ENCODE measurements at regions not wholly inside any gene's neighbourhood (a gene's known extent, or its start where the extent isn't known, plus 50 kb on each side); places are given as distances from the start of the nearest gene placed in this dataset.

DNA sequence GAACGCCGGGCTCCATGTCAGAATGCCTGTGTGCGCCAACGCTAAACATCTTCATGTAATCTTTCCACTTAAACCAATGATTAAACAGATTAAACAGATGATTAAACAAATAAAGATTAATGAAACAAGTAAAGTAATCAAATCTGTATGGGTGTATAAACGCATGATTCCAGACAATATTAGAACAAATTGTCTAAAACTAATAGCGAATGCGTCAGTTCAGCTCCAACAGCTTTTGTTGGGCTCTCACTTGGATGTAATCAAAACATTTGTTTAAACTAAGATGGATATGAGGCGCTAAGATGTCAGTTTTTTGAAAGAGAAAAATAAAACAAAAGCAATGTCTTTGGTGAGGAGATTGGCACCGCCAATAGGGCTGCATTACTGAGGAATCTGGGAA lies 299.1 kb upstream of the TLE3 start:
- in situ Hi-C loops (cut with HindIII; ENCODE audit: low sequenced_read_pairs): no loop called here
- TF ChIP-seq, protein P1, sequence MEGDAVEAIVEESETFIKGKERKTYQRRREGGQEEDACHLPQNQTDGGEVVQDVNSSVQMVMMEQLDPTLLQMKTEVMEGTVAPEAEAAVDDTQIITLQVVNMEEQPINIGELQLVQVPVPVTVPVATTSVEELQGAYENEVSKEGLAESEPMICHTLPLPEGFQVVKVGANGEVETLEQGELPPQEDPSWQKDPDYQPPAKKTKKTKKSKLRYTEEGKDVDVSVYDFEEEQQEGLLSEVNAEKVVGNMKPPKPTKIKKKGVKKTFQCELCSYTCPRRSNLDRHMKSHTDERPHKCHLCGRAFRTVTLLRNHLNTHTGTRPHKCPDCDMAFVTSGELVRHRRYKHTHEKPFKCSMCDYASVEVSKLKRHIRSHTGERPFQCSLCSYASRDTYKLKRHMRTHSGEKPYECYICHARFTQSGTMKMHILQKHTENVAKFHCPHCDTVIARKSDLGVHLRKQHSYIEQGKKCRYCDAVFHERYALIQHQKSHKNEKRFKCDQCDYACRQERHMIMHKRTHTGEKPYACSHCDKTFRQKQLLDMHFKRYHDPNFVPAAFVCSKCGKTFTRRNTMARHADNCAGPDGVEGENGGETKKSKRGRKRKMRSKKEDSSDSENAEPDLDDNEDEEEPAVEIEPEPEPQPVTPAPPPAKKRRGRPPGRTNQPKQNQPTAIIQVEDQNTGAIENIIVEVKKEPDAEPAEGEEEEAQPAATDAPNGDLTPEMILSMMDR (IDR thresholded peaks at IDR 0.05; ENCODE audit: low read depth, low read length): no peak
- H3K4me3 ChIP-seq (ENCODE audit: low read depth, low read length): no peak overlapping the region
- no peak for DNase-seq (ENCODE audit: low read depth, low spot score)

DNA sequence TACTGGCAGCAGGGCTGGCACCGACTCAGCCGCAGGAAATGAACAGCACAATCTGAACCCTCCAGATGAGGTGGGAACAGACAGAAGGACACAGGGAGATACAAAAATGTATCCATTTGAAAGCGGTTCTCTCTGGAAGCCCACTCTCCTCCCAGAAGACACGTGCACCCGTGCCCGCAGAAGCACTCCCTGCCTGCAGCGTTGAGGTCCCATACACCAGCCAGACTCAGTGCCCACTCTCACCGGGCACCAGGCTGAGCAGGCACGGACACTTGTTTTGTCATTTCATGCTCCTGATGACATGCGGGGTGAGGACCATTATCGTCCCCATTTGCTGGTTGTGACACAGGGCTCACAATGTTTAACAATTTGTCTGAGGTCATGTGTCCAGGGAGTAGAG lies 297.4 kb upstream of the TLE3 start:
- DNase-seq (ENCODE audit: low read depth, low spot score): no peak
- TF ChIP-seq, protein P1 (IDR thresholded peaks at IDR 0.05; ENCODE audit: low read depth, low read length): no peak
- H3K4me3 ChIP-seq (ENCODE audit: low read depth, low read length): no peak overlapping the region
- in situ Hi-C loops (cut with HindIII; ENCODE audit: low sequenced_read_pairs): no loop called here

DNA sequence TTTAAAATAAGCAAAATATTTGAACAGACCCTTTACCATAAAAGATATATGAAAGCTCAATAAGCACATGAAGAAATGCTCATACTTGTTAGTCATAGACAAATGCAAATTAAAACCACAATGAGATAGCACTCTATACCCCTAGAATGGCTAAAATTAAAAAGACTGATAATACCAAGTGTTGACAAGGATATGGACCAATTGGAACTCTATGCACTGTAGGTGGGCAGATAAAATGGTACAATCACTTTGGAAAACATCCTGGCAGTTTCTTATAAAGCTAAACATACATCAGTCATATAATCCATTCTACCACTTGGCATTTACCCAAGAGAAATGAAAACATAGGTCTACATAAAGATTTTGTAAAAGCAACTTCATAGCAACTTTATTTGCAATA lies 293.0 kb upstream of the TLE3 start:
- DNase-seq (ENCODE audit: low read depth, low spot score): no peak
- no peak overlapping the region for H3K4me3 ChIP-seq (ENCODE audit: low read depth, low read length)
- in situ Hi-C loops (cut with HindIII; ENCODE audit: low sequenced_read_pairs): no loop called here
- TF ChIP-seq, protein P1 (IDR thresholded peaks at IDR 0.05; ENCODE audit: low read depth, low read length): no peak

DNA sequence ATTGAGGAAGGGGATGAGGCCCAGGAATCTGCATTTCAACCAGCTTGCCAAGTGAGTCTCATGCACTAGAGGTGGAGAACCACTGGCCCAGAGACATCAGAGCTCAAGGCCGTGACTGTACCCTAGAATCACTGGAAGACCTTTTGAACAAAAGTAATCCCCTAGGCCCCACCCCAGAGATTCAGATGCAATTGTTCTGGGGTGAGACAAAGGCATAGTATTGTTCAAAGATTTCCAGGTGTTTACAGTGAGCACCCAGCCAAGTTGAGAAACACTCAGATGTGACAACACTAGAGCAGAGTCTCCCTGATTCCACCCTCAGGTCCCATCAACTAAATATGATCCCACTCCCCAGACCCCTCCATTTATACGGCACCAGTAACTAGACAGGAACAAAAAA lies 290.3 kb upstream of the TLE3 start:
- in situ Hi-C loops (cut with HindIII; ENCODE audit: low sequenced_read_pairs): no loop called here
- TF ChIP-seq, protein P1 (IDR thresholded peaks at IDR 0.05; ENCODE audit: low read depth, low read length): no peak
- no peak overlapping the region for H3K4me3 ChIP-seq (ENCODE audit: low read depth, low read length)
- DNase-seq (ENCODE audit: low read depth, low spot score): no peak

DNA sequence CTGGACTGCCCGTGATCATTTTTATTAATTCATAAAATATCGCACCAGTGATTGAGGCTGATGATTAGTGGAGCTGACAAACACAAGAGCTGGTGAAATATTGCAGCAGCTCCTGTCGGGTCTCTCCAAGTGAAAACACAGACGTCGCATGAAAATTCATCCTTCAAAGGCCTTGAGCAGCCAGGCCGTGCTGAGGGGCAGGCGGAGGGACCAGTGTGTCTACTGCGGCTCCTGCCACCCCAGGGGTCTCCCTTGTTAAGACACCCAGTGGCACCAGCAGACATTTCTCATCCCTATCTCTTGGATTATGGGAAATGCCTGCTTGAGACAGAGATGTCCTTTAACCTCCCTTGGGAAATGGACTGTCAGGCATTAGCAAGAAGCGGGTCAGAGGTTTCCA lies 289.4 kb upstream of the TLE3 start:
- no peak overlapping the region for H3K4me3 ChIP-seq (ENCODE audit: low read depth, low read length)
- TF ChIP-seq, protein P1 (IDR thresholded peaks at IDR 0.05; ENCODE audit: low read depth, low read length): no peak
- in situ Hi-C loops (cut with HindIII; ENCODE audit: low sequenced_read_pairs): no loop called here
- DNase-seq (ENCODE audit: low read depth, low spot score): no peak

DNA sequence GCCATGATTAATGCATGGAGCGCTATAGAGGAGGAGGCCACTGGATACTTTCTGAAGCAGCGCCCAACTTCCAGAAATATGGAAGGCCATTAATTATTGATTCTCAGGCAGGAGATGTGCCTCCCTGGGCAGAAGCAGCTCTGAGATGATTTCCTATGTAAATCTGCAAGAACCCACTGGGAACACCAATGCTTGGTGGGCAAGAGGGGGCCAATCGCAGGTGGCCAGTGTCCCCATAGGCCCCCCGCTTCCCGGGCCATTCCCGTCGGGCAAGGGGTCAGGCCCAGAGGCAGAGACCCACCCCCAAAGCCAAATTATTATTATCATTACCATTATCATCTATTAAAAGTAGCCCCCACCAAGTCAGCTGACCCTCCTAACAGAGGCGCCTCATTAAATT lies 288.0 kb upstream of the TLE3 start:
- no peak for DNase-seq (ENCODE audit: low read depth, low spot score)

More for the DNA sequence above, 288.0 kb upstream of the TLE3 start:
- in situ Hi-C loops (cut with HindIII; ENCODE audit: low sequenced_read_pairs): no loop called here
- TF ChIP-seq, protein P1 (IDR thresholded peaks at IDR 0.05; ENCODE audit: low read depth, low read length): no peak
- H3K4me3 ChIP-seq (ENCODE audit: low read depth, low read length): no peak overlapping the region
